K562 (cell line): ENCODE measurements at regions not wholly inside any gene's neighbourhood (a gene's known extent, or its start where the extent isn't known, plus 50 kb on each side); places are given as distances from the start of the nearest gene placed in this dataset.

Experiments used
- ATAC-seq: fragments of 200-7000 bp; cut with Tn5 transposase; 3 replicates; pipeline ENCODE4 v1.9.1; 2020; ENCODE audit warnings: moderate library complexity
- BruUV-seq: library from RNA; stranded (reverse); fragments of 400-500 nt; replicated peaks from 2 replicates; lab custom pipeline; 2021; lab: Mats Ljungman, UMichigan
- CTCF ChIA-PET: fragments of 300-600 bp; formaldehyde crosslinking; extraction: SDS; loops from one replicate; lab custom pipeline; 2021; ENCODE audit warnings: low intra/inter-chr PET ratio; lab: Yijun Ruan, JAX
- POLR2A ChIA-PET: fragments of 300-600, 350-650 bp; sonication (Branson Sonifier 250); formaldehyde crosslinking; extraction: SDS; loops from one replicate; lab custom pipeline; 2021; ENCODE audit warnings: antibody characterized with exemption, inconsistent platforms; lab: Yijun Ruan, JAX
- DNase-seq, 4 experiments: peaks; one replicate each; pipeline versions ENCODE4 v3.0.0 to v3.0.0-alpha.2; 2011 to 2018; ENCODE audit warnings: low spot score in 3 of 4, mixed read lengths in 3 of 4; ENCODE audit errors: extremely low read depth in 1 of 4
- FAIRE-seq: peaks from 2 replicates; lab custom pipeline; 2011; peaks lifted over from hg19 to GRCh38; lab: Jason Lieb, UNC
- H2AFZ ChIP-seq: 2 replicates; pipeline ENCODE4 v1.6.0; 2011; ENCODE audit warnings: low read depth, low read length, control low read depth, inconsistent platforms
- H3K27ac ChIP-seq: fragments of 200-600 bp; 3 replicates; pipeline ENCODE4 v1.8.0; 2011; ENCODE audit warnings: low read depth, mild to moderate bottlenecking, control low read depth, inconsistent platforms, low read length, moderate library complexity, mixed read lengths; ENCODE audit errors: extremely low read depth
- H3K27me3 ChIP-seq, 2 experiments: fragments of 300-600 bp in 1 of 2; 2 replicates in 1 of 2; 3 replicates in 1 of 2; pipeline versions ENCODE4 v1.6.0 to v1.8.0; 2011; ENCODE audit warnings: inconsistent platforms in 2 of 2, low read length in 2 of 2, mild to moderate bottlenecking in 1 of 2, mixed read lengths in 1 of 2, moderate library complexity in 1 of 2; ENCODE audit not compliant: control insufficient read depth in 2 of 2, insufficient read depth in 2 of 2
- H3K36me3 ChIP-seq: fragments of 300-600 bp; 3 replicates; pipeline ENCODE4 v1.8.0; 2011; ENCODE audit warnings: mild to moderate bottlenecking, low read length, inconsistent platforms; ENCODE audit not compliant: control insufficient read depth, insufficient read depth
- H3K4me1 ChIP-seq, 2 experiments: fragments of 200-600 bp in 1 of 2; replicated peaks in 1 of 2; 2 replicates in 1 of 2; 3 replicates in 1 of 2; pipeline versions ENCODE4 v1.5.1 to v1.8.0; 2011; ENCODE audit warnings: inconsistent platforms in 2 of 2, low read length in 2 of 2, mild to moderate bottlenecking in 1 of 2, mixed read lengths in 1 of 2, moderate library complexity in 1 of 2; ENCODE audit not compliant: control insufficient read depth in 2 of 2, insufficient read depth in 2 of 2
- H3K4me2 ChIP-seq: 2 replicates; pipeline ENCODE4 v1.6.1; 2011; ENCODE audit warnings: low read length, control low read depth, inconsistent platforms, mixed read lengths; ENCODE audit not compliant: insufficient read depth
- H3K4me3 ChIP-seq: fragments of 200-600 bp; sonication (generic), shearing (Covaris generic); 2 replicates; pipeline ENCODE4 v1.5.1; 2016; ENCODE audit warnings: control low read depth, inconsistent platforms
- H3K79me2 ChIP-seq: fragments of 200-600 bp; 3 replicates; pipeline ENCODE4 v1.8.0; 2011; ENCODE audit warnings: low read length, inconsistent platforms; ENCODE audit not compliant: control insufficient read depth, insufficient read depth
- H3K9ac ChIP-seq, 2 experiments: 2 replicates each; pipeline versions ENCODE4 v1.6.0 to v1.6.1; 2011; ENCODE audit warnings: low read depth in 2 of 2, low read length in 2 of 2, control low read depth in 1 of 2, inconsistent platforms in 1 of 2, mild to moderate bottlenecking in 1 of 2, mixed read lengths in 1 of 2; ENCODE audit not compliant: insufficient read depth in 1 of 2
- H3K9me1 ChIP-seq: one replicate; pipeline ENCODE4 v1.6.0; 2011; ENCODE audit warnings: inconsistent platforms, mild to moderate bottlenecking, low read length, moderate library complexity; ENCODE audit not compliant: control insufficient read depth, insufficient read depth
- H3K9me3 ChIP-seq: replicated peaks from 2 replicates; pipeline ENCODE4 v1.5.1; 2011; ENCODE audit warnings: low read depth, low read length, inconsistent platforms; ENCODE audit not compliant: control insufficient read depth, insufficient read depth
- H4K20me1 ChIP-seq: replicated peaks from 2 replicates; pipeline ENCODE4 v1.6.1; 2011; ENCODE audit warnings: low read length, inconsistent platforms, mixed read lengths; ENCODE audit not compliant: control insufficient read depth, insufficient read depth
- CBX5 ChIP-seq: IDR thresholded peaks from 2 replicates; pipeline ENCODE4 v1.6.1; 2014; ENCODE audit warnings: low read depth, borderline replicate concordance
- COPS2 ChIP-seq: fragments of 450-650 bp; conservative IDR thresholded peaks from 2 replicates; pipeline ENCODE4 v1.6.1; 2016; ENCODE audit warnings: mild to moderate bottlenecking, moderate library complexity
- FOS ChIP-seq: IDR thresholded peaks from 3 replicates; pipeline ENCODE4 v1.6.1; 2011; ENCODE audit not compliant: insufficient read length; ENCODE audit errors: extremely low read depth
- HDAC2 ChIP-seq: fragments of 450-650 bp; IDR thresholded peaks from 2 replicates; pipeline ENCODE4 v1.6.1; 2016; ENCODE audit warnings: mild to moderate bottlenecking
- HMGN3 ChIP-seq: IDR thresholded peaks from 2 replicates; pipeline ENCODE4 v1.6.1; 2011; ENCODE audit warnings: borderline replicate concordance, low read depth, mild to moderate bottlenecking, mixed read lengths, low read length; ENCODE audit not compliant: insufficient read length; ENCODE audit errors: extremely low read depth
- HSF4 ChIP-seq: fragments of 250-450 bp; sonication (Bioruptor Pico); IDR thresholded peaks from 2 replicates; pipeline ENCODE4 v2.1.2; 2022; ENCODE audit warnings: mild to moderate bottlenecking, moderate library complexity, borderline replicate concordance
- RBM25 ChIP-seq: fragments of 200-400 bp; formaldehyde crosslinking; IDR thresholded peaks from 2 replicates; pipeline ENCODE4 v1.6.1; 2018; ENCODE audit warnings: low read length, low read depth, moderate library complexity; ENCODE audit not compliant: severe bottlenecking
- RBM39 ChIP-seq: fragments of 200-400 bp; formaldehyde crosslinking; optimal IDR thresholded peaks from 2 replicates; pipeline ENCODE3; 2018; ENCODE audit warnings: low read depth, low read length
- RNF2 ChIP-seq: sonication (generic); IDR thresholded peaks from 2 replicates; pipeline ENCODE4 v1.6.1; 2016
- SRSF9 ChIP-seq: fragments of 200-400 bp; formaldehyde crosslinking; IDR thresholded peaks from 2 replicates; pipeline ENCODE4 v1.6.1; 2017; ENCODE audit warnings: low read depth, low read length, borderline replicate concordance
- TAF7 ChIP-seq: fragments of 450-650 bp; IDR thresholded peaks from 2 replicates; pipeline ENCODE4 v1.6.1; 2016; ENCODE audit warnings: missing genetic modification characterization, missing compliant biosample characterization
- TSC22D4 ChIP-seq: fragments of 450-650 bp; IDR thresholded peaks from 2 replicates; pipeline ENCODE4 v1.6.1; 2016; ENCODE audit warnings: missing genetic modification characterization, missing biosample characterization, control low read depth
- XRCC5 ChIP-seq: fragments of 200-400 bp; formaldehyde crosslinking; IDR thresholded peaks from 2 replicates; pipeline ENCODE4 v1.6.1; 2017; ENCODE audit warnings: low read depth, mild to moderate bottlenecking, low read length
- ZBTB5 ChIP-seq: fragments of 450-650 bp; IDR thresholded peaks from 2 replicates; pipeline ENCODE4 v1.6.1; 2017; ENCODE audit warnings: antibody characterized with exemption
- WGBS: fragments of 100-300 bp; shearing (Covaris generic); methylation state at CpG from one replicate; pipeline ENCODE4 v1.1.6; 2016; ENCODE audit warnings: low coverage, mixed read lengths; ENCODE audit not compliant: insufficient coverage; ENCODE audit errors: missing lambda C conversion rate; 5-methylcytosine and 5-hydroxymethylcytosine counted together
- in situ Hi-C: fragments of 300-500 bp; cut with MboI; formaldehyde crosslinking; loops from 4 replicates; pipeline ENCODE4 v1.15.0; 2018; ENCODE audit warnings: inconsistent platforms, mixed read lengths
- intact Hi-C: fragments of 100-400 bp; cut with micrococcal nuclease; formaldehyde crosslinking; loops from 2 replicates; pipeline ENCODE4 v1.14.2; 2022
- TF ChIP-seq, protein P1 (sequence below): sonication (generic); formaldehyde crosslinking; IDR thresholded peaks from 2 replicates; pipeline ENCODE4 v1.8.1; 2022; ENCODE audit warnings: missing genetic modification reagents

DNA sequence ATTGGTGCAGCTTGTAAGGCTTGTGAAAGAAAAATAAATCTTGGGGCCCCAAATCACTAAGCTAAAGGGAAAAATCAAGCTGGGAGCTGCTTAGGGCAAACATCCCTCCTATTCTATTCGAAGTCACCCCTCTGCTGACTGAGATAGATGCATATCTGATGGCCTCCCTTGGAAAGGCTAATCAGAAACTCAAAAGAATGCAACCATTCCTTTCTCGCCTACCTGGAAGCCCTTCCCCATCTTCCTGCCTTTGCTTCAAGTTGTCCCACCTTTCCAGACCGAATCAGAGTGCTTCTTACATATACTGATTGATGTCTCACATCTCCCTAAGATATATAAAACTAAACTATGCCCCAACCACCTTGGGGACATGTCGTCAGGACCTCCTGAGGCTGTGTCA lies 240.3 kb downstream of the SKIDA1 start:
- in situ Hi-C loops (no loop called here), intact Hi-C loops (no loop called here)
- no peaks in the 10 kb centered on the region for H3K4me1 ChIP-seq
- H3K9ac ChIP-seq = no peak overlapping the region
- H3K4me2 ChIP-seq = no peak overlapping the region
- H4K20me1 ChIP-seq = no peaks in the 10 kb centered on the region
- FAIRE-seq = no peak
- 7% methylated on average over 4 of the region's 4 CpGs for WGBS
- no peaks in the 10 kb centered on the region for H3K79me2 ChIP-seq
- no peaks in the 10 kb centered on the region for H3K9me3 ChIP-seq
- no TSS peak for BruUV-seq
- ChIA-PET CTCF (no interaction called here), POLR2A (interaction anchor here (0.5 kb wide), 1 partner anchor 193 kb away, joined by 4 read pairs; no protein-coding TSS in a partner anchor)
- no peaks in the 10 kb centered on the region for H3K9me1 ChIP-seq
- TF ChIP-seq FOS (no peak), XRCC5 (no peak), HSF4 (no peak), RBM25 (no peak)
- TF ChIP-seq, protein P1, sequence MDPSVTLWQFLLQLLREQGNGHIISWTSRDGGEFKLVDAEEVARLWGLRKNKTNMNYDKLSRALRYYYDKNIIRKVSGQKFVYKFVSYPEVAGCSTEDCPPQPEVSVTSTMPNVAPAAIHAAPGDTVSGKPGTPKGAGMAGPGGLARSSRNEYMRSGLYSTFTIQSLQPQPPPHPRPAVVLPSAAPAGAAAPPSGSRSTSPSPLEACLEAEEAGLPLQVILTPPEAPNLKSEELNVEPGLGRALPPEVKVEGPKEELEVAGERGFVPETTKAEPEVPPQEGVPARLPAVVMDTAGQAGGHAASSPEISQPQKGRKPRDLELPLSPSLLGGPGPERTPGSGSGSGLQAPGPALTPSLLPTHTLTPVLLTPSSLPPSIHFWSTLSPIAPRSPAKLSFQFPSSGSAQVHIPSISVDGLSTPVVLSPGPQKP (CRISPR knock-in tag) = no peak
- H3K4me3 ChIP-seq = no peak overlapping the region
- H3K27ac ChIP-seq = no peak overlapping the region
- ATAC-seq = no peak
- no peak for DNase-seq
- H2AFZ ChIP-seq = no peak overlapping the region
- H3K36me3 ChIP-seq = no peaks in the 10 kb centered on the region
- H3K27me3 ChIP-seq = 0 out of 5 replicates have a peak, but pooled peaks cover 0 to 3% of the 10 kb centered on the region in 2 experiments

GRCh38 chr10:21284301-21284700 lies 241.2 kb downstream of the SKIDA1 start:
- no peak for TF ChIP-seq RBM39
- no peak for TF ChIP-seq SRSF9
- TF ChIP-seq HDAC2 = no peak
- no peak for TF ChIP-seq TSC22D4 (tag)
- no peak for TF ChIP-seq CBX5
- no peak for TF ChIP-seq ZBTB5
- TF ChIP-seq COPS2 = no peak
- TF ChIP-seq HMGN3 = no peak
- no peak for TF ChIP-seq RNF2
- TF ChIP-seq TAF7 (tag) = no peak
- no peak overlapping the region for H3K4me3 ChIP-seq

More at GRCh38 chr10:21284301-21284700, 241.2 kb downstream of the SKIDA1 start:
- CTCF ChIA-PET = no interaction called here
- intact Hi-C loops = no loop called here
- Histone ChIP-seq H4K20me1 (no peaks in the 10 kb centered on the region), H2AFZ (no peak overlapping the region), H3K79me2 (no peaks in the 10 kb centered on the region), H3K27me3 (0 out of 5 replicates have a peak, but pooled peaks cover 0 to 3% of the 10 kb centered on the region in 2 experiments), H3K9ac (no peak overlapping the region), H3K36me3 (no peaks in the 10 kb centered on the region), H3K4me2 (no peak overlapping the region), H3K9me3 (no peaks in the 10 kb centered on the region), H3K27ac (no peak overlapping the region), H3K4me1 (no peaks in the 10 kb centered on the region), H3K9me1 (no peaks in the 10 kb centered on the region)
- DNase-seq (no peak), FAIRE-seq (no peak), ATAC-seq (no peak)
- in situ Hi-C loops = loop anchor here (5.0 kb wide), 2 partner anchors 198 to 453 kb away; no protein-coding TSS in a partner anchor
- no TSS peak for BruUV-seq
- 28% methylated on average over 2 of the region's 2 CpGs for WGBS
- POLR2A ChIA-PET = no interaction called here
